Upper lobe of left lung (tissue), 6 donors: ENCODE measurements at regions not wholly inside any gene's neighbourhood (a gene's known extent, or its start where the extent isn't known, plus 50 kb on each side); places are given as distances from the start of the nearest gene placed in this dataset.
A peak's percentile ranks its signal among the peaks of the same experiment; 100 is the strongest.

ENCODE experiments used
- ATAC-seq, 2 donors: fragments of 200-7000 bp; cut with Tn5 transposase; one replicate each; pipeline ENCODE4 v1.9.1; 2022; ENCODE audit warnings: mild to moderate bottlenecking in 2 of 2, moderate library complexity in 2 of 2; ENCODE audit not compliant: low FRiP score in 2 of 2
- DNase-seq, 2 donors: peaks; one replicate each; pipeline ENCODE4 v3.0.0-alpha.2; 2019 to 2020
- H3K27ac ChIP-seq, 4 donors: fragments of 200-600 bp; sonication (generic); one replicate each; pipeline ENCODE4 v1.5.1; 2016 to 2019
- H3K27me3 ChIP-seq, 4 donors: fragments of 200-600 bp; sonication (generic); one replicate each; pipeline ENCODE4 v1.5.1; 2017 to 2019
- H3K36me3 ChIP-seq, 4 donors: fragments of 200-600 bp; sonication (generic); one replicate each; pipeline ENCODE4 v1.5.1; 2016 to 2019
- H3K4me1 ChIP-seq, 4 donors: fragments of 200-600 bp; sonication (generic); one replicate each; pipeline ENCODE4 v1.5.1; 2018 to 2019
- H3K4me3 ChIP-seq, 4 donors: fragments of 200-600 bp; sonication (generic); one replicate each; pipeline ENCODE4 v1.5.1; 2017 to 2019; ENCODE audit warnings: mild to moderate bottlenecking in 2 of 4, moderate library complexity in 1 of 4
- H3K9me3 ChIP-seq, 4 donors: fragments of 200-600 bp; sonication (generic); one replicate each; pipeline ENCODE4 v1.5.1; 2018 to 2019
- EP300 ChIP-seq, 4 donors: sonication (generic); formaldehyde crosslinking; IDR thresholded peaks; one replicate each; pipeline ENCODE4 v1.5.1; 2017; ENCODE audit warnings: antibody characterized with exemption in 4 of 4, control low read depth in 2 of 4
- POLR2A ChIP-seq, 4 donors: fragments of 450-650 bp; IDR thresholded peaks; one replicate each; pipeline ENCODE4 v1.5.1; 2016 to 2017; ENCODE audit warnings: antibody characterized with exemption in 4 of 4, mild to moderate bottlenecking in 2 of 4
- POLR2AphosphoS5 ChIP-seq, 2 donors: sonication (generic); formaldehyde crosslinking; IDR thresholded peaks; one replicate each; pipeline ENCODE4 v1.5.1; 2017; ENCODE audit warnings: antibody characterized with exemption in 2 of 2
- WGBS, 2 donors: methylation state at CpG; one replicate each; pipeline ENCODE4 v1.1.5; 2017 to 2018; 5-methylcytosine and 5-hydroxymethylcytosine counted together
- TF ChIP-seq, protein P1 (sequence below), 6 experiments: fragments of 450-650 bp in 4 of 6; fragments of 200-600 bp in 2 of 6; sonication (generic) in 2 of 6; IDR thresholded peaks; one replicate each; pipeline ENCODE4 v1.5.1; 2016 to 2019; ENCODE audit warnings: antibody characterized with exemption in 6 of 6
- donor health status: DM: no; HTN: no; CAD: no; lungs with moderate emphysema.
- donor health status: DM: no; HTN: yes; CAD: no; lungs with severe emphysema.

DNA sequence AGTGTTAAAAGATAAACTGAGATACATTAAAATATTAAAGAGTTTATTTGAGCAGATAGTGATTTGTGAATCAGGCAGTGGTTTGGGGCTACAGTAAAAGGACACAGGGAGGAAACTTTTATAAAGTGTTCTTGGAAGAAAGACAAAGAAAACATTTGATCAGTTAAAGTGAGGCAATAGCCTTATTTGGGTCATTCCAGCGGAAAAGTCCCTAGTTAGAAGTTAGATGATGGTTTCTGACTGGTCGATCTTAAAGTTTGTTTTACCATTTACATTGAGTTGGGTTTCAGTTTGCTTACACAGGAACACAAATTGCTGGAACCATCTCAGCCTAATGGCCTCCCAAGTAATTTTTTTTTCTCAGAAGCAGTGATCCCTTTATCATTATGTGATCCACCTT is 69.7 kb downstream of the PPP1R2C start:
- no peak overlapping the region for H3K27ac ChIP-seq
- TF ChIP-seq EP300 (IDR thresholded peaks at IDR 0.05) (no peak), POLR2A (IDR thresholded peaks at IDR 0.05) (no peak), POLR2AphosphoS5 (IDR thresholded peaks at IDR 0.05) (no peak)
- TF ChIP-seq, protein P1, sequence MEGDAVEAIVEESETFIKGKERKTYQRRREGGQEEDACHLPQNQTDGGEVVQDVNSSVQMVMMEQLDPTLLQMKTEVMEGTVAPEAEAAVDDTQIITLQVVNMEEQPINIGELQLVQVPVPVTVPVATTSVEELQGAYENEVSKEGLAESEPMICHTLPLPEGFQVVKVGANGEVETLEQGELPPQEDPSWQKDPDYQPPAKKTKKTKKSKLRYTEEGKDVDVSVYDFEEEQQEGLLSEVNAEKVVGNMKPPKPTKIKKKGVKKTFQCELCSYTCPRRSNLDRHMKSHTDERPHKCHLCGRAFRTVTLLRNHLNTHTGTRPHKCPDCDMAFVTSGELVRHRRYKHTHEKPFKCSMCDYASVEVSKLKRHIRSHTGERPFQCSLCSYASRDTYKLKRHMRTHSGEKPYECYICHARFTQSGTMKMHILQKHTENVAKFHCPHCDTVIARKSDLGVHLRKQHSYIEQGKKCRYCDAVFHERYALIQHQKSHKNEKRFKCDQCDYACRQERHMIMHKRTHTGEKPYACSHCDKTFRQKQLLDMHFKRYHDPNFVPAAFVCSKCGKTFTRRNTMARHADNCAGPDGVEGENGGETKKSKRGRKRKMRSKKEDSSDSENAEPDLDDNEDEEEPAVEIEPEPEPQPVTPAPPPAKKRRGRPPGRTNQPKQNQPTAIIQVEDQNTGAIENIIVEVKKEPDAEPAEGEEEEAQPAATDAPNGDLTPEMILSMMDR (IDR thresholded peaks at IDR 0.05): no peak
- no peak for DNase-seq
- no peak for ATAC-seq
- no peaks in the 10 kb centered on the region for H3K4me1 ChIP-seq
- no peak overlapping the region for H3K4me3 ChIP-seq
- H3K36me3 ChIP-seq: no peaks in the 10 kb centered on the region
- WGBS, 2 donors: 41 to 54% methylated on average over 2 of the region's 2 CpGs
- H3K9me3 ChIP-seq: no peaks in the 10 kb centered on the region
- H3K27me3 ChIP-seq: no peaks in the 10 kb centered on the region

DNA sequence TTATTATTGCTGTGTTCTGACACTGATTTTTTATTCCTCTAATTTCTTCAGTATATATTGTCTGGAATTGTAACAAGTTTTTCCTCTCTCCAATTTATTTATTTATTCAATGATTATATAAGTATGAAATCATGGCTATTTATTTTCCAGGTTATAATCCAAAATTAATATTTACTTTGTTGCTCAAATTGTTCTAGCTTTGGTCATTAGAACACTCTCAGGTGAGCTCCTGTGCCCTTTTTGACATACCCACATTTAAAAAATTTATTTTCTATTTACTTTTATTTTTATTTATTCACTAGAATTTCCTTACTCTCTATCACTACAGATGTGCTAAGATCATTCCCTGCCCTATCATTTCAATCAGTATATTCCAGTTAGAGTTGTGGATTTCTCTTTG is 70.2 kb downstream of the PPP1R2C start:
- H3K4me1 ChIP-seq: no peaks in the 10 kb centered on the region
- TF ChIP-seq POLR2AphosphoS5 (IDR thresholded peaks at IDR 0.05) (no peak), POLR2A (IDR thresholded peaks at IDR 0.05) (no peak), EP300 (IDR thresholded peaks at IDR 0.05) (no peak)
- TF ChIP-seq, protein P1 (IDR thresholded peaks at IDR 0.05): no peak
- no peaks in the 10 kb centered on the region for H3K36me3 ChIP-seq
- ATAC-seq: no peak
- H3K9me3 ChIP-seq: no peaks in the 10 kb centered on the region
- H3K27ac ChIP-seq: no peak overlapping the region
- H3K27me3 ChIP-seq: no peaks in the 10 kb centered on the region
- no peak for DNase-seq
- H3K4me3 ChIP-seq: no peak overlapping the region

DNA sequence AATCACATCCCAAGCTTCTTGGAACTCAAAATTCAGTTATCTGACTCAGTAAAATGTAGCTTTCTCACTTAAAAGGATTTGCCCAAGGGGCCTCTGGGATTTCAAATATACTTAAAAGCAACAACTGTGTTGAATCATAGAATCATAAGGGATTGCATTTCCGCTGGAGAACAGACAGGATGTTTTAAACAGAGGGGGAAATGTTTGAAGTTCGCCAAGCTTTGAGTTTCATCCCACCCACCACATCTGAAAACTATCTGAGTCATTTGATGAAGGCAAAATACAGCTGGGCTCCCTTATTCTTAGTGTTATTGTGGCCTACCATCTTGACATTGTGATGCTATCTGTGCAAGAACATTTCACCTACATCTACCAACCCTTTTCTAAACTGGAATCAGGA is 73.5 kb downstream of the PPP1R2C start:
- Histone ChIP-seq H3K27me3 (no peaks in the 10 kb centered on the region), H3K4me3 (no peak overlapping the region), H3K4me1 (no peaks in the 10 kb centered on the region), H3K9me3 (no peaks in the 10 kb centered on the region), H3K36me3 (no peaks in the 10 kb centered on the region), H3K27ac (no peak overlapping the region)
- ATAC-seq: peak in 1 of 2 donors; percentile 24
- DNase-seq: no peak
- 59 to 73% methylated on average over 2 of the region's 2 CpGs for WGBS, 2 donors
- TF ChIP-seq POLR2A (IDR thresholded peaks at IDR 0.05): no peak
- TF ChIP-seq, protein P1 (IDR thresholded peaks at IDR 0.05): no peak
- no peak for TF ChIP-seq EP300 (IDR thresholded peaks at IDR 0.05)
- TF ChIP-seq POLR2AphosphoS5 (IDR thresholded peaks at IDR 0.05): no peak

DNA sequence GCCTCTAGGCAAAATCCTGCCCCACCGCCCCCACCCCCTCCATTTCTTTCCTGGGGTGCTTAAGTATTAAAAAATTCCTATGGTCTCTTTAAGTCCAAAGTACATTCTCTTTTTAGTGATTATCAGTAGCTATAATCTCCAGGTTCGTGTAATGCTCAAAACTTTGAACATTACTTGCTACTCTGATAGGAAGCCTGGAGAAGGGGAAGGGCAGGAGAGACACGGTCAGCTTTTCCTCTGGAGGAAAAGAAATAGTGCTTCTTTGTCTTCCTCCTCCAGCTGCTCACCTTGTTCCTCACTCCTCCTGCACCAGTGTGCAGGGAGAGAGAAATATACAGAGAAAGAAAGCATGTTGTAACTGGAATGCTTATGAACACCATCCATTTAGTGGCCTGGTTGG is 80.4 kb downstream of the PPP1R2C start:
- no peaks in the 10 kb centered on the region for H3K4me1 ChIP-seq
- WGBS, 2 donors: 50 to 62% methylated on average over 3 of the region's 3 CpGs
- TF ChIP-seq POLR2A (IDR thresholded peaks at IDR 0.05) (no peak), EP300 (IDR thresholded peaks at IDR 0.05) (no peak), POLR2AphosphoS5 (IDR thresholded peaks at IDR 0.05) (no peak)
- TF ChIP-seq, protein P1 (IDR thresholded peaks at IDR 0.05): no peak
- no peak overlapping the region for H3K4me3 ChIP-seq
- no peak overlapping the region for H3K27ac ChIP-seq
- no peak for DNase-seq
- no peaks in the 10 kb centered on the region for H3K36me3 ChIP-seq
- no peaks in the 10 kb centered on the region for H3K9me3 ChIP-seq
- no peaks in the 10 kb centered on the region for H3K27me3 ChIP-seq
- ATAC-seq: no peak

DNA sequence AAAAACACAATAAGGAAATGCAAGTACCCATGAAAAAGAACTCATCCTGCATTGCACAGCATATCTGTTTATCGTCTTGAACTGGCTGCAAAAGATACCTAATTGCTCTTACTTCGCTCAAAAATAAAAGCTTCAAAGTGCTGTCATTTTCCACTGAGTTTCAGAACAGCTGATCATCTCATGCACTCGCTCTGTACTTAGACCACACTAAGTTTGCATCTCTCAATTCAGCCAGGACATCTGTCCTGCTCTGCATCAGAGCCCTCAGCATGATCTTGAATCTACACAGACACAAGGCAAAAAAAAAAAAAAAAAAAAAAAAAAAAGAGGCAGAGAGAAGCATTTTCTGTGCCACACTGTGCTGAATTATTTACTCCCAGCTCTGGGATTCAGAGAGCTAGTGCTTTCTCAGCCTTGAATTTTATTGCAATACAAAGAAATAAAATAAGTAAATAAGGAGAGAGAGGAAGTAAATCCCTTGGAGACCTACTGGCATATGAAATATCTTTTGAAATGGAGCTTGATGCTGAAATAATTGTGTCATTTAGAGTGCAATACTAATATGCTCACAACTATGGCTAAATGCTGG is 81.3 kb downstream of the PPP1R2C start:
- no peak for ATAC-seq

More for the DNA sequence above, 81.3 kb downstream of the PPP1R2C start:
- TF ChIP-seq POLR2AphosphoS5 (IDR thresholded peaks at IDR 0.05) (no peak), EP300 (IDR thresholded peaks at IDR 0.05) (no peak), POLR2A (IDR thresholded peaks at IDR 0.05) (no peak)
- TF ChIP-seq, protein P1 (IDR thresholded peaks at IDR 0.05): no peak
- Histone ChIP-seq H3K27ac (no peak overlapping the region), H3K27me3 (no peaks in the 10 kb centered on the region), H3K36me3 (no peaks in the 10 kb centered on the region), H3K9me3 (no peaks in the 10 kb centered on the region), H3K4me1 (no peaks in the 10 kb centered on the region), H3K4me3 (no peak overlapping the region)
- no peak for DNase-seq
- WGBS, 2 donors: 66 to 73% methylated on average over 3 of the region's 3 CpGs
